ENCODE measurements at regions not wholly inside any gene's neighbourhood (a gene's known extent, or its start where the extent isn't known, plus 50 kb on each side); places are given as distances from the start of the nearest gene placed in this dataset.
"Not testable (repeated sequence)": the region's sequence is repeated elsewhere in the genome, so short reads cannot be mapped to it uniquely, and the experiment has no call there.

DNA sequence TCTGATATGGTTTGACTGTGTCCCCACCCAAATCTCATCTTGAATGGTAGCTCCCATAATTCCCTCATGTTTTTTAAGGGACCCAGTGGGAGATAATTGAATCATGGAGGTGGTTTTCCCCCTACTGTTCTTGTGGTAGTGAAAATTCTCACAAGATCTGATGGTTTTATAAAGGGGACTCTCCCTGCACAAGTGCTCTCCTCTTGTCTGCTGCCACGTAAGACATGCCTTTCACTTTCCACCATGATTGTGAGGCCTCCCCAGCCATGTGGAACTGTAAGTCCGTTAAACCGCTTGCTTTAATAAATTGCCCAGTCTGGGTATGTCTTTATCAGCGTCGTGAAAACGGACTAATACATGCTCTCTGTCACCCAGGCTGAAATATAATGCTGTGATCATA, 200.9 kb upstream of the SLIT2 start:
- no peak for DNase-seq (ENCODE audit: low read depth)

DNA sequence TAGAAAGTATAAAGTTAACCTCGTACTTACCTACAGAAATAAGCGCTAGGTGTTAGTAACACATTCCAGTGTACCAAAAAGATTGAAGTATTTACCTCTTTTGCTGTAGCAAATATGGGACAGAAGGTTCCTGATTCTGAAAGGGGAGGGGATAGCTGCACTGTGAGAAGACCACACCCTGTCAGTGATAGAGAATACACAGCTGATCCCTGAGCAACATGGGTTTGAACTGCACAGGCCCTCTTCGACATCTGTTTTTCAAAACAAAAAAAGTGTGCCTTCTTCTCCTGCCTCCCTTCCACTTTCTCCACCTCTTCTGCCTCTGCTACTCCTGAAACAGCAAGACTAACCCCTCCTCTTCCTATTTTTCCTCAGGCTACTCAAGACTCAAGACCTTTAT, 201.8 kb upstream of the SLIT2 start:
- no peak for DNase-seq (ENCODE audit: low read depth)

DNA sequence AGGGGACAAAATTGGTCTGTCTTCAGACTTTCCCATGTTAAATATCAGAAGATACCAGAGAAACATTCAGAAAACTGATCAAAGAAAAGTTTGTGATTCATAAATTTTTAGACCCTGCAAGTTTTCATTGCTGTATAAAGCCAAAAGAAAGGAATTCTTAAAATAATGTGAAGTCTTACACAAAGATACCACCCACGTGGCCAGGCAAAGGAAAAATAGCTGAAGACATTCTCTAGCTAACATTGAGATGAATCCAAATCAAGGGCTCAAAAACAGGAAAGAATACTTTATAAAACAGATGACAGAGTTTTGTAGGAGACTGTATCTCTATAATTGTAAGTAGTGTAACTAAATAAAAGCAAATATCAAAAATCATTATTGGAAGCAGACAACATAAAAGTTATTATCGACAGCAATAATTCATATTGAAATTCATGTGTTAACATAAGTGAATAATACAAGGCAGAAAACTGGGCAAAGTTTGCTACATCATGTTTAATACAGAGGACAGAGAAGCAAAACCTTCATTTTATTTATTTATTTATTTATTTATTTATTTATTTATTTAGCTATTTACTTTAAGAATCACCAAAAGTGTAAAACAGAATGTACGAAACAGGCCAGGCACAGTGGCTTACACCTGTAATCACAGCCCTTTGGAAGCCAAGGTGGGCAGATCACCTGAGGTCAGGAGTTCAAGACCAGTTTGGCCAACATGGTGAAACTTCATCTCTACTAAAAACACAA, 204.6 kb upstream of the SLIT2 start:
- DNase-seq (ENCODE audit: low read depth) = no peak

DNA sequence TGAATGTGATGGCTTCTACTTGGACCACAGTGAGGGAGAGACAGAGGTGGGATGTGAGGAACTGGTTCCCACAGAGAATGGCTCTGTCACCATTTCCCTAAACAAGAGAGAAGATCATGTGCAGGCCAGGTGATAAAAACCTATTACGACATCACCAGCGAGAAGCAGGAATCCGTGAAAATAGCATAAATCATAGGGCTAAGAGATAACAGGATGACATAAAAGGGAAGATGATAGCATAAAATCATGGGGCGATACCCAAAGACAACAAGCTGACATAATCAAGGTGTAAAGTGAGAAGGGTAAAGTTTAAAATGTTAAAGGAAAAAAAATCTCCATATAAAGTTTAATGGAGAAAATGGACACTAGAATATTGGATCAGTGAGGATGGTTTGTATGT, 205.5 kb upstream of the SLIT2 start:
- DNase-seq (ENCODE audit: low read depth) = no peak

DNA sequence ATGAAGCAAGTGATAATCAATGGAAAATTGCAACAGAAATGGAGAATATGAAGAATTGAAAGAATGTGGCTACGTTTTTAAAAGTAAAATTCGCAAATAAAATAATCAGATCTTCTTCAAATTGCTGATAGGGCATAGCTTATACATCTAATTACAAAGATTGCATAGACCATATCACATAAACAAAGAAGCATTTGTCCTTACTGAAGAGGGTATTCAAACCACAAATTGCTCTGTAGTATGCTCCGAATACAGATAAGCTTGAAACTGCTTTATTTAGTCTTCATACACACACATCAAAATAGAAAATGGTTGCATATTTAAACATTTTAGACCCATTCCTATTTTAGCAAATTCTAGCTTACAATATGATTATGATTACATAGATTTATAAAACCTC, 206.7 kb upstream of the SLIT2 start:
- DNase-seq (ENCODE audit: low read depth) = no peak

DNA sequence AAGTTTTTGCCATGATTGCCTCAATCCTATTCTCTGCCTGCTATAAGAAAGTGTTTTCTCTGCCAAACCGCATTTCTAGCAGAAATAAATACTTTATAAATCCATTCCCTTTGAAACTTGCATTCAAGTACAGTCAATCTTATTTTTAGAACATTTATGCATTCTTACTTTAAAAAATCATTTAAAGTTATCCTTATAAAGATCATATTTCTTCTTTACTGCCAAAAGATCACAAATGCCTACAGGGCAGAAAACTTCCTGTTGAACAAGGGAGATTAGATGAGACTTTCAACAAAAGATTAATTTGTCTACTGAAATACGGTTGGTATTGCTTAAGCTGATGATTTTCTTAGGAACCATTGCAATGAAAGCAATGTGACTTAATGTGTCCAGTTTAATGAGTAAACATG, 207.2 kb upstream of the SLIT2 start:
- DNase-seq (ENCODE audit: low read depth) = peak; percentile 48

DNA sequence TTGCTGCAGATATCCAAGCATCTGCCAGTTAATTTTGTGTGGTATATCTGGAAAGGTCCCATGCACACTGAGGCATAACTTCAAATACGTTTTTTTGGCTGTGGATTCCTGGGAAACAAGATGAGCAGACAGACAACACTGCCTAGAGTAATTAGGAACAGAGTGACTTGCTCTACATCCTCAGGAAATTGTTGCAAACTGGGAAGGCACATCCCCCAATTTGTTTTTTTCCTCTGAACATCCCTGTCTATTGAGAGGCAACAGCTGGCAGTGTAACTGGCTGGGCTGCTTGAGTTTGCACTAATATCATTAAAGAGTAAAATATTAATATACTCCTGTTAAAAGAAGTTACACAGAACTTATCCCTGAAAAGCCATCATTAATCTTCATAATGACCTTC, 207.7 kb upstream of the SLIT2 start:
- DNase-seq (ENCODE audit: low read depth) = peak; percentile 21

DNA sequence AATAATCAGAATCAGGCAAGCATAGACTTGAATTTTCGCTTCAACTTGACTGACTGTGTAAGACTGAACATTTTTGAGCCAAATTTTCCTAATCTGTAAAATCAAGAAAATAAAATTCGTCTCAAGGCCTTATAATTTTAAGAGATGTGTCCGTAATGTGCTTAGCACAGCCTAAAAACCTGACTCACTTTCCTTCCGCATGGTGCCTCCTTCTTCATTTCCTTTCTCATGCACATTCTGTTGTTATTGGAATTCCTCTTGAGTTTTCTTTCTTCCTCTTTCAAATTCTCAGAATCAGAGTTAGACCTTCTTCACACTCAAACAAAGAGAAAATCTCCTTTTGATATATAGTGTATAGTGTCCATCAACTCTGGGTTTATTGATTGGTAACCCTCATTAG, 208.9 kb upstream of the SLIT2 start:
- DNase-seq (ENCODE audit: low read depth) = no peak

DNA sequence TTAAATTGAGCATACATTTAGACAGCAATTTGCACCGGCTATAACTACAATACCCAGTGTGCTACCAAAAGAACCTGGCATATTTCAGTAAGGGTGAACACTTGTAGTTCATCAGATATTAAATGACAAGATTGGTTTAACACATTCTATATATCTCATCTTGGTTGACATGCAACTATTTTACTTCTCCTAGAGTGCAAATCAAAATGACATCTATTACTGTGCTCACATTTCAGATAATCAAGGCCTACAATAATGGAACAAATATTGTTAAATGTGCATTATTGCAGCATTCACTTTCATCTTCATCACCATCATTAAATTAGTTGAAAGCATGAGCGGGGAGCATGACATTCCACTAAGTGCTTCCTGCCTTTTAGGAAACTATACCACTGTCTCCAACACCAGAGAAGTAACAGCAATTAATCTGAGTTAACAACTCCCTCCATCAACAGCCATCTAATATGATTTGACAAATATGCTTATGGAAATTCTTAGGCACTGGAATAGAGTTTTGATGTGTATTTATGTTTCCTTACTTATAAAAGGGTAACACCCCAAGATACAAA, 209.8 kb upstream of the SLIT2 start:
- no peak for DNase-seq (ENCODE audit: low read depth)

DNA sequence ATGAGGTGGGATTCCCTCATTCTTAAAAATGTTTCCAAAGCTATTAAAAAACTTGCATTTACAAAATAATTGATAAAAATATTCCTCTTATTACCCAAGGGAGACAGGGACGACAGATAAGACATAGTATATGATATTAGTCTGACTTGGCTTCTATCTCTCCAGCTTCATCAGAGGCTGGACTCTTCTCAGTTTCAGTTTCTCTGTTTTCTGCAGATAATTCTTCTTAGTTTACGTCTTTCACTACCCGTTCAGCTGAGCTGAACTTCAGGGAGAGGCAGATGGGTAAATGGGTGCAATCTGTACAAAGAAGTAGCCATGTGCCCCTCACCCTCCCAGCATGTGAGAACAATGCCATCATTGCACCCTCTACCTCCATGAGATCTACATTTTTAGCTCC, 214.0 kb upstream of the SLIT2 start:
- no peak for DNase-seq (ENCODE audit: low read depth)

DNA sequence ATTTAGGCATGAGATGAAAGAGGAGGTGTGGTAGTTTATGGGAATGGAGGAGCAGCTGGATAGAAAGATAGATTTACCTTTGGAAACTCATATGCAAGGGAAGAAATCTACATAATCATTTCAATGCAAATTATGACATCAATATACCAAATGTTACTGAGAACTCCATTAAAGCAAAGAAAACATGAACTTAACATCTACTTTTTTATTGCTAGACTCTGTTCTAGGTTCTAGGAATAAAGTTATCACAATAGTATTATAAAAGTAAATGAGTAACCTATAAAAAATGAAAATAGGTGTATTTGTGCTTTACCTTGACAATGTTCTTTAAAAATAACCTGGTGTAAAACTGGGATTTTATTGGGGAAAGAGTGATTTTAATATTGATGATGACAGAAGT, 221.6 kb upstream of the SLIT2 start:
- DNase-seq (ENCODE audit: low read depth) = no peak

DNA sequence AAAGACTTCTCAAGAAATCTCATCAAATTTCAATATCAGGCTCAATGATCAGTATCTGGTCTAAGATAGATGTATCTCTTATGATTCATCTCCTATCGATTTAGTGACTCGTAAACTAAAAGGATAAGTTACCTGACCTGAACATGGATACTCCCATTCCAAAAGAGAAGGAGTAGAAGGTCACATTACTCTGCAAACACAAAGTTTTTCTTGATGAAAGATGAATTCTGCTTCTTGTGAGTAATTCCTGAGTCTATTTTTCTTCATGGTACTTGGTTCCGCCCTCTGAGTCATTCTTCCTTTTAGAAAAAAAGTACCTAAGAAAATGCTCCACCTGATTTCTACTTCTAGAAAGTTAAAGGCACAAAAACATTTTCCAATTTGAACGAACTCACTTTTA, 223.1 kb upstream of the SLIT2 start:
- no peak for DNase-seq (ENCODE audit: low read depth)

DNA sequence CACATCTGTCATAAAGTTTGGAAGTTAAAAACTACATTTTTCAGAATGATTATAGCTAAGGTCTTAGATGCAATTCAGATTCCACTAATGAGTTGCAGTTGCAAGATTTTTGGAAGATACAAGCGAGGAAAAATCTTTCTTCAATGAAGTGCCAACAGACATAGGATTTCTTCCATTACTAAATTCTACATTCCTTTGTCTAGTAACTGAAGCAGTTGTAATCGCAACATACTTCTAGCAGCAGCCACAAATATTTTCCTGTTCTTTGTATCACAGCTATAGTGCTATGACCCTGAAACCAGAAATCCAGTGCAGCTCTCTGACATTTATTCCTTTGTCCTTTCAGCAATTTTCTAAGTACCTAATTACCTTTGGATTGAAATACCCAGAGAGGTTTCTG, 225.2 kb upstream of the SLIT2 start:
- peak; percentile 13 for DNase-seq (ENCODE audit: low read depth)

DNA sequence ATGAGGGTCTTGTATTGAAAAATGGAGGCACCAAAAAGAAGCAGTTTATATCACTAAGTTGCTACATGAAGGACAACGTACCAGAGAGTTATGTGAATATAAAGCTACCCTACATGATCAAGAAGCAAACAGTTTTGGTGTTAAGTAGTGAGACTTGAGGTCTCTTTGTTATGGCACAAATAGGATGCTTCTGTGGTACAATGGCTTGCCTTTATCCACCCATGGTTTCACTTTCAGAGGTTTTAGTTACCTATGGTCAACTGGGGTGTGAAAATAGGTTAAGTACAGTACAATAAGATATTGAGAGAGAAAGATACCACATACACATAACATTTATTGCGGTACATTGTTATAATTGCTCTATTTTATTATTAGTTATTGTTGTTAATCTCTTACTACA, 229.2 kb upstream of the SLIT2 start:
- no peak for DNase-seq (ENCODE audit: low read depth)

DNA sequence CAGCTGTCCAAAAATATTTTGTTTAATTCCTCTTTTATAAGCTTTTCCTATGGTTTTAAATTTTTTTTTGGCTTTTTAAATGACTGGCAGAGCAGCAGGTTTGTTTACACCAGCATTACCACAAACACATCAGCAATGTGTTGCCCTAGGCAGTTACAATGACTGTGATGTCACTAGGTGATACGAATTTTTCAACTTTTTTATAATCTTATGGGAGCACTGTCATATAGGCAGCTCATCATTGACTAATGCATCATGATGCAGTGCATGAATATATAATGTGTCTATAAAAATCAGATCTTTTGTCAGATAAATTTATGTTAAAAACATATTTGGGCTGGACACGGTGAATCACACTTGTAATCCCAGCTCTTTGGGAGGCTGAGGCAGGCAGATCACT, 231.6 kb upstream of the SLIT2 start:
- DNase-seq (ENCODE audit: low read depth) = no peak

DNA sequence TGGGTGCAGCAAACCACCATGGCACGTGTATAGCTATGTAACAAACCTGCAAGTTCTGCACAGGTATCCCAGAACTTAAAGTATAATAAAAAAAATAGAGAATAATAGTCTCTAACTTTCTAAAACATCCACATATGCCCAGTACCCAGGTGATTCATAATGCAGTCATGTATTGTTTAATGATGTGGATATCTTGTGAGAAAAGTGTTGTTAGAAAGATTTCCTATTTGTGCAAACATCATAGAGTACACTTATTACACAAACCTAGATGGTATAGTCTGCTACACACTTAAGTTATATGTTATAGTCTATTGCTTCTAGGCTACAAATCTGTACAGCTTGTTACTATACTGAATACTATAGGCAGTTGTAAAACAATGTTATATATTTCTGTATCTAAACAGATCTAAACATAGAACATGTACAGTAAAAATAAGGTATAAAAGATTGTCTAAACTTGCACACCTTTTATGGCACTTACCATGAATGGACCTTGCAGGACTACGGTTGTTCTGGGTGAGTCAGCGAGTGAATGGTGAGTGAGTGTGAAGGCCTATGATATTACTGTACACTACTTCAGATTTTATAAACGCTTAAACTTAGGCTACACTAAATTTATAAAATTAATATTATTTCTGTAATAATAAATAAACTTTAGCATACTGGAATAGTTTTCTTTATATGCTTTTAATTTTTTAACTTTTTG, 232.2 kb upstream of the SLIT2 start:
- DNase-seq (ENCODE audit: low read depth) = no peak

DNA sequence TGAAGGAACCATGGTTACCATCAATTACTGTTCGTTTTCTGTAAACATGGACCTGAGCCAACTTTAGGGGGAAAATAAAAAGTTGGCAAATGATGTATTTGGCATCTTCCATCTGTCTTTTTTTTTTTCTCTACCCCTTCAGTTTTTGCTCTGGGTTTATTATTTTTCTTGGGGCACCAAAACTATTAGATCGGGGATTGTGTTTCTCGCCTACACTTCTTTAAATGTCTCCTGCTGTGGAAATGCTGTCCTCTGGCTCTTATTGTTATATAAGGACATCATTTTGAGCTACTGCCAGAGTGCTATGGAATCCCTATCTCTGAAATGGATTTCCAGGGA, 234.0 kb upstream of the SLIT2 start:
- no peak for DNase-seq (ENCODE audit: low read depth)

DNA sequence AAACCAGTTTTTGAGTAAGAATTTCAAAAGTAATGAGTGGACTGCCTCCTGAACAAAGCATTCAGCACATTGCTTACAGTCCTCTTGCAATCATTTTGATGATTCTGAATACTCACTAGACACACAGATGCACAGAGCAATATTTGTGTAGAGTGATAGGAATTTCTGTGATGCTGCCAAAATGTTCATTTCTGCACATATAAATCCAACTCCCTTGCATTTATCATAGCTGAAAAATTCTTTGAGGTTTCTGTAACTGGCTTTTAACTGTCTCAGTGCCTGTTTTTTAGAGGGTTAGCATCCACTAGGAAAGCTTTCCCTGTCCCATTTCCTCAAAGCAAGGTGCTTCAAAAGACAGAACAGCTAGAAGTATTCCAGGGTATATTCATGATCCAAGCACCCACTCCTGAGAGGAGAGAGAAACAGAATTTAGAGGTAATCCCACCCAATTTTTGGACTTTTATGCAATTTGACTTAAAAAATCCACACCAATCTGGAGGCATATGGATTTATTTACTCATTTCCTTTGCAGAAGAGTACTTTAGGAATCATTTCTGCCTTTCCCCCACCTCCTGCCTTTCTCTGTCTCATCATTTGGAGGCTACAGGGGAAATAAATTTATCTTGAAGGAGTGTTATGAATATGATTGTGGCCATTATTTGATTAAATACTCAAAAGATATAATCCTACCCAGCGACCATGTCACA, 234.5 kb upstream of the SLIT2 start:
- peak; percentile 82 for DNase-seq (ENCODE audit: low read depth)

DNA sequence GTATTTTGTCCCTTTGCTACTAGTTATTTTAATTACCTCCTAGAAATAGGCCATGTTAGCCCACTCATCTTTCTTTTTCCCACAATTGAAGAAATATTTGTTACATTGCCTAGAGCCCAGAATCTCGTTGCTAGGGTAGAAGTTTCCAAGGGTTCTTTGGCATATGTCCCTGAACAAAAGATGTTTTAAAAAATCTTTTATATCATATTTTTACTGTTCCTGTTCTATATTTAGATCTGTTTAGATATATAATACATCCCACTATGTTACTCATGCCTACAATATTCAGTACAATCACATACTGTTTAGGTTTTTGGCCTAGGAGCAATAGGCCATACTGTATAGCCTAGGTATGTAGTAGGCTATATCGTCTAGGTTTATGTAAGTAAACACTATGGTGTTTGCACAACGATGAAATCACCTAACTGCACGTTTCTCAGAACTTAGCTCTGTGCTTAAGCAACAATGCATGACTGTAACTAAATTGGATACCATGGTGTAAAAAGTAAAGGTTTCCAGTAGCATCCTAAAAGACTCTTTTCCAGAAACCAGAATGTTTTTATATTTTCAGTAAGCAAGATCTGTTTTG, 236.0 kb upstream of the SLIT2 start:
- DNase-seq (ENCODE audit: low read depth) = no peak

DNA sequence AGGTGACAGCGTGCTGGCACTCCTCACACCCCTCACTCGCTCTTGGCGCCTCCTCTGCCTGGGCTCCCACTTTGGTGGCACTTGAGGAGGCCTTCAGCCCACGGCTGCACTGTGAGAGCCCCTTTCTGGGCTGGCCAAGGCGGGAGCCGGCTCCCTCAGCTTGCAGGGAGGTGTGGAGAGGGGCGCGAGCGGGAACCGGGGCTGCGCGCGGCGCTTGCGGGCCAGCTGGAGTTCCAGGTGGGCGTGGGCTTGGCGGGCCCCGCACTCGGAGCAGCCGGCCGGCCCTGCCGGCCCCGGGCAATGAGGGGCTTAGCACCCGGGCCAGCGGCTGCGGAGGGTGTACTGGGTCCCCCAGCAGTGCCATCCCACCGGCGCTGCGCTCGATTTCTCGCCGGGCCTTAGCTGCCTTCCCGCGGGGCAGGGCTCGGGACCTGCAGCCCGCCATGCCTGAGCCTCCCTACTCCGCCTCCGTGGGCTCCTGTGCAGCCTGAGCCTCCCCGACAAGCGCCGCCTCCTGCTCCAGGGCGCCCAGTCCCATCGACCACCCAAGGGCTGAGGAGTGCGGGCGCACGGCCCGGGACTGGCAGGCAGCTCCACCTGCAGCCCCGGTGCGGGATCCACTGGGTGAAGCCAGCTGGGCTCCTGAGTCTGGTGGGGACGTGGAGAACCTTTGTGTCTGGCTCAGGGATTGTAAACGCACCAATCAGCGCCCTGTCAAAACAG, 247.7 kb upstream of the SLIT2 start:
- DNase-seq (ENCODE audit: low read depth) = not testable (repeated sequence)

DNA sequence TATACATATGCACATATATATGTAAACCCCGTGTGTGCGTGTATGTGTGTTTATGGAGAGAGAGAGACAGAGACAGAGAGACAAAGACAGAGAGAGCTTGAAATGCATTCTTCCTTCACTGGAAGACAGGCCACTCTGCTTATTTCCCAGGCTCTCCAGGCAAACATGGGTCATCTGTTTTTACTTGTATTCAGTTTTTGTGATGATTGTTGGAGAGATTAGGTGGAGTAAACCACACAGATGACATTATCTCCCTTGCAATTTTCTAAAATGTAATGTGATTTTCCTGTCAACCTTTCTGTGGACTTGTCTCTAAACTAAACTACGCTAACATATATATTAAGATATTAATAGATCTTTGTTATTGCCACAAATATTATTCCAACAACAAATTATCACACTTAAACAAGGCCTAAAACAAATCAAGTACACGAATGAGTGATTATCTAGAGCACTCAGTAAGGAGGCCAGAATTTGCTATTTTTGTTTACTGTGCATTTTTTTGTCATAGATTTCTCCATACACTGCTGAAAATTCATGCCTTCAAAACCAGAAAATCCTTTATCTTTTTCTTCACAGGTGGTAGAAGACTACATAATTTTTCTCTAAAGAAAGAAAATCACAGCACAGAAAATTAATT, 251.8 kb upstream of the SLIT2 start:
- no peak for DNase-seq (ENCODE audit: low read depth)

DNA sequence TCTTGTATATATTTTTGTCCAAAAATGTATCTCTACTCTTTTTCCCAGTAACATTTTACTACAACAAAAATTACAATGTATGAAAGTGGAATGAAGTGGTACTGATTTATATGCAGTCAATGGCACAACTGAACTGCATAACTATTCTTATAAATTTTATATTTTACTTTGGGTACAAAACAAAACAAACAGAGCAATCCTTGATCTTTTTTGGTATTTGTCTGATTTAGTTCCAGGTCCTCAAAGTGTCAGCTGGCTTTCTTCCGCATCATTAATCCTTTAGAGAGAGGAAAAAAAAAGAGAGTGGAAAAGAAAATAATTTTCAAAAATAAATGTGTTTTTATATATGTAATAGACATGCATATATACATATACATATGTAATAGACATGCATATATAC, 252.4 kb upstream of the SLIT2 start:
- DNase-seq (ENCODE audit: low read depth) = no peak
